ENCODE measurements at regions not wholly inside any gene's neighbourhood (a gene's known extent, or its start where the extent isn't known, plus 50 kb on each side); places are given as distances from the start of the nearest gene placed in this dataset.

DNA sequence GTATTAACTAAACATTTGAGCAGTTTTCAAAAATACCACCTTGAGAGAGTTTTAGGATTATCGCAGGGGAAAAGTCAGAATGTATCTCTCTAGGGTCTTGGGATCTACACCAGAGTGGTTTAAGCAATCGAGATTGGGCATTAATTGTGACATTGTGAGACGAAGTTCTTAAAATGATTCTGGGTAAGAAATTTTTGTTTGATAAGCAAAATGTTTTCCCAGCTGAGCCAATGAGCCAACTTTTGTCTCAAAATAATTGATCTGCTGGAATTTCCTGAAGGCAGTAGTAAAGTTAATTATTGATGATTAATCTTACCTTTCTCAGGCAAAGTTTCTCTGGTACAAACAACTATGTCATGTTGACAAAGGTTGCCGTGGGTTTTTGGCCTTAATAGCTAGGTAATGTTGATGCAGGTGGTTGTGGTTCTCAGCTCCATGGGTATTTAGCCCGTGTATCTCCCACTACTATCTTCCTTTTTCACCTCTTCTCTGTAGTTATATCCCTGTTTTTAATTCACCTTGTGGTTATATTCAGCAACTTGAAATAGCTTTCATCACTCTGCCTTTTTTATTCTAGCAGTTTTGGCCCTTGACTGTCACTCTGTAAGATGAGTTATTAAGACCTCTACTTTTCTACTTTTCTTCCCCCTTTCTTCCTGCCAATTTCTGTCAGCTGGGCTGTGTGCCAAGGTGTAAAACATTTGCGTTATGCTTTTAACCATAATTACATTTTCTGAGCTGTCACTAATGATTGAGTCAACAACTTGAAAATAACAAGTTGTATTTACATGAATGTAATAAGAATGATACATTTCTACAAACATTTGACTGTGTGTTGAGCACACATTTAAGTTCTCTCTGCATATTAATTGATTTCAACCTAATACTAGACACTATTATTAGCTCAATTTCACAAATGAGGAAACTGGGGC lies 368.3 kb upstream of the BTBD3 start:
- TF ChIP-seq MXI1 (IDR thresholded peaks at IDR 0.05; ENCODE audit: low read depth, low read length) (no peak), GABPA (IDR thresholded peaks at IDR 0.05; ENCODE audit: low read depth) (no peak), POLR2AphosphoS5 (IDR thresholded peaks at IDR 0.05; ENCODE audit: low read depth, low read length) (no peak), SIN3A (IDR thresholded peaks at IDR 0.05; ENCODE audit: borderline replicate concordance, low read depth, low read length) (no peak), EP300 (IDR thresholded peaks at IDR 0.05; ENCODE audit: borderline replicate concordance in 1 of 2, low read depth in 1 of 2, low read length in 1 of 2) (no peak), RAD21 (IDR thresholded peaks at IDR 0.05; ENCODE audit: low read length) (no peak), SMC3 (IDR thresholded peaks at IDR 0.05; ENCODE audit: low read depth, low read length) (no peak), ELF1 (IDR thresholded peaks at IDR 0.05) (no peak), FOXJ3 (CRISPR knock-in tag; IDR thresholded peaks at IDR 0.05) (no peak), RXRA (IDR thresholded peaks at IDR 0.05; ENCODE audit: borderline replicate concordance, low read depth) (no peak)
- TF ChIP-seq, protein P1, sequence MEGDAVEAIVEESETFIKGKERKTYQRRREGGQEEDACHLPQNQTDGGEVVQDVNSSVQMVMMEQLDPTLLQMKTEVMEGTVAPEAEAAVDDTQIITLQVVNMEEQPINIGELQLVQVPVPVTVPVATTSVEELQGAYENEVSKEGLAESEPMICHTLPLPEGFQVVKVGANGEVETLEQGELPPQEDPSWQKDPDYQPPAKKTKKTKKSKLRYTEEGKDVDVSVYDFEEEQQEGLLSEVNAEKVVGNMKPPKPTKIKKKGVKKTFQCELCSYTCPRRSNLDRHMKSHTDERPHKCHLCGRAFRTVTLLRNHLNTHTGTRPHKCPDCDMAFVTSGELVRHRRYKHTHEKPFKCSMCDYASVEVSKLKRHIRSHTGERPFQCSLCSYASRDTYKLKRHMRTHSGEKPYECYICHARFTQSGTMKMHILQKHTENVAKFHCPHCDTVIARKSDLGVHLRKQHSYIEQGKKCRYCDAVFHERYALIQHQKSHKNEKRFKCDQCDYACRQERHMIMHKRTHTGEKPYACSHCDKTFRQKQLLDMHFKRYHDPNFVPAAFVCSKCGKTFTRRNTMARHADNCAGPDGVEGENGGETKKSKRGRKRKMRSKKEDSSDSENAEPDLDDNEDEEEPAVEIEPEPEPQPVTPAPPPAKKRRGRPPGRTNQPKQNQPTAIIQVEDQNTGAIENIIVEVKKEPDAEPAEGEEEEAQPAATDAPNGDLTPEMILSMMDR (IDR thresholded peaks at IDR 0.05): no peak
- TF ChIP-seq, protein P2, sequence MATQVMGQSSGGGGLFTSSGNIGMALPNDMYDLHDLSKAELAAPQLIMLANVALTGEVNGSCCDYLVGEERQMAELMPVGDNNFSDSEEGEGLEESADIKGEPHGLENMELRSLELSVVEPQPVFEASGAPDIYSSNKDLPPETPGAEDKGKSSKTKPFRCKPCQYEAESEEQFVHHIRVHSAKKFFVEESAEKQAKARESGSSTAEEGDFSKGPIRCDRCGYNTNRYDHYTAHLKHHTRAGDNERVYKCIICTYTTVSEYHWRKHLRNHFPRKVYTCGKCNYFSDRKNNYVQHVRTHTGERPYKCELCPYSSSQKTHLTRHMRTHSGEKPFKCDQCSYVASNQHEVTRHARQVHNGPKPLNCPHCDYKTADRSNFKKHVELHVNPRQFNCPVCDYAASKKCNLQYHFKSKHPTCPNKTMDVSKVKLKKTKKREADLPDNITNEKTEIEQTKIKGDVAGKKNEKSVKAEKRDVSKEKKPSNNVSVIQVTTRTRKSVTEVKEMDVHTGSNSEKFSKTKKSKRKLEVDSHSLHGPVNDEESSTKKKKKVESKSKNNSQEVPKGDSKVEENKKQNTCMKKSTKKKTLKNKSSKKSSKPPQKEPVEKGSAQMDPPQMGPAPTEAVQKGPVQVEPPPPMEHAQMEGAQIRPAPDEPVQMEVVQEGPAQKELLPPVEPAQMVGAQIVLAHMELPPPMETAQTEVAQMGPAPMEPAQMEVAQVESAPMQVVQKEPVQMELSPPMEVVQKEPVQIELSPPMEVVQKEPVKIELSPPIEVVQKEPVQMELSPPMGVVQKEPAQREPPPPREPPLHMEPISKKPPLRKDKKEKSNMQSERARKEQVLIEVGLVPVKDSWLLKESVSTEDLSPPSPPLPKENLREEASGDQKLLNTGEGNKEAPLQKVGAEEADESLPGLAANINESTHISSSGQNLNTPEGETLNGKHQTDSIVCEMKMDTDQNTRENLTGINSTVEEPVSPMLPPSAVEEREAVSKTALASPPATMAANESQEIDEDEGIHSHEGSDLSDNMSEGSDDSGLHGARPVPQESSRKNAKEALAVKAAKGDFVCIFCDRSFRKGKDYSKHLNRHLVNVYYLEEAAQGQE (IDR thresholded peaks at IDR 0.05; ENCODE audit: low read depth, low read length): no peak
- TF ChIP-seq, protein P3, sequence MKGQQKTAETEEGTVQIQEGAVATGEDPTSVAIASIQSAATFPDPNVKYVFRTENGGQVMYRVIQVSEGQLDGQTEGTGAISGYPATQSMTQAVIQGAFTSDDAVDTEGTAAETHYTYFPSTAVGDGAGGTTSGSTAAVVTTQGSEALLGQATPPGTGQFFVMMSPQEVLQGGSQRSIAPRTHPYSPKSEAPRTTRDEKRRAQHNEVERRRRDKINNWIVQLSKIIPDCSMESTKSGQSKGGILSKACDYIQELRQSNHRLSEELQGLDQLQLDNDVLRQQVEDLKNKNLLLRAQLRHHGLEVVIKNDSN (IDR thresholded peaks at IDR 0.05; ENCODE audit: borderline replicate concordance, low read depth): no peak
